HCT116 (cell line): ENCODE measurements at regions not wholly inside any gene's neighbourhood (a gene's known extent, or its start where the extent isn't known, plus 50 kb on each side); places are given as distances from the start of the nearest gene placed in this dataset.

Source experiments
- ATAC-seq: fragments of 200-7000 bp; cut with Tn5 transposase; 2 replicates; pipeline ENCODE4 v1.9.1; 2020; ENCODE audit warnings: mild to moderate bottlenecking, moderate library complexity
- BruUV-seq: library from RNA; stranded (reverse); fragments of 400-500 nt; replicated peaks from 2 replicates; lab custom pipeline; 2021; lab: Mats Ljungman, UMichigan
- CTCF ChIA-PET: fragments of 300-600 bp; sonication (Branson Sonifier 250); formaldehyde crosslinking; loops from one replicate; lab custom pipeline; 2021; ENCODE audit warnings: antibody characterized with exemption; lab: Charles Lee
- POLR2A ChIA-PET: fragments of 300-600, 350-600 bp; sonication (Branson Sonifier 250); formaldehyde crosslinking; loops from one replicate; lab custom pipeline; 2021; ENCODE audit warnings: antibody characterized with exemption; lab: Charles Lee
- RAD21 ChIA-PET, 2 experiments: fragments of 300-600 bp; sonication (Branson Sonifier 250); formaldehyde crosslinking; loops; one replicate each; lab custom pipeline; 2023; ENCODE audit warnings: low total read pairs in 2 of 2; ENCODE audit not compliant: uncharacterized antibody in 2 of 2, unreplicated experiment in 2 of 2, low non-redundant PET in 1 of 2; lab: Charles Lee
- DNase-seq: peaks from one replicate; pipeline ENCODE4 v3.0.0-alpha.2; 2010; ENCODE audit warnings: low read depth, low spot score
- H2AFZ ChIP-seq: fragments of 200-600 bp; shearing (Covaris generic), sonication (generic); 2 replicates; pipeline ENCODE4 v1.6.1; 2017; ENCODE audit warnings: low read depth, mixed run types, mixed read lengths, antibody characterized with exemption, low read length; ENCODE audit not compliant: poor library complexity, severe bottlenecking
- H3K27ac ChIP-seq: 2 replicates; pipeline ENCODE4 v1.5.1; 2012; ENCODE audit warnings: low read depth, low read length
- H3K27me3 ChIP-seq: fragments of 200-600 bp; sonication (generic); 2 replicates; pipeline ENCODE4 v1.6.1; 2016; ENCODE audit warnings: mixed run types, low read length, mixed read lengths; ENCODE audit not compliant: insufficient read depth
- H3K36me3 ChIP-seq, 2 experiments: fragments of 200-500 bp in 1 of 2; fragments of 200-600 bp in 1 of 2; sonication (Bioruptor generic) in 1 of 2; sonication (generic) in 1 of 2; 2 replicates each; pipeline versions ENCODE4 v1.5.1 to v1.6.1; 2014 to 2016; ENCODE audit warnings: low read length in 2 of 2, inconsistent platforms in 1 of 2, mixed read lengths in 1 of 2, mixed run types in 1 of 2; ENCODE audit not compliant: insufficient read depth in 2 of 2, control insufficient read depth in 1 of 2
- H3K4me1 ChIP-seq, 2 experiments: fragments of 200-600 bp in 1 of 2; sonication (generic) in 1 of 2; 2 replicates each; pipeline versions ENCODE4 v1.5.1 to v1.6.1; 2012 to 2017; ENCODE audit warnings: low read length in 2 of 2, inconsistent platforms in 1 of 2, mild to moderate bottlenecking in 1 of 2, mixed read lengths in 1 of 2, mixed run types in 1 of 2, moderate library complexity in 1 of 2; ENCODE audit not compliant: insufficient read depth in 2 of 2, control insufficient read depth in 1 of 2
- H3K4me2 ChIP-seq: fragments of 200-600 bp; sonication (generic); 2 replicates; pipeline ENCODE4 v1.6.1; 2017; ENCODE audit warnings: mixed run types, low read length, mixed read lengths
- H3K4me3 ChIP-seq, 2 experiments: fragments of 200-600 bp in 1 of 2; sonication (generic) in 1 of 2; replicated peaks in 1 of 2; 2 replicates each; pipeline ENCODE4 v1.5.1; 2011 to 2016; ENCODE audit warnings: low read length in 2 of 2, control low read depth in 1 of 2, low read depth in 1 of 2, mild to moderate bottlenecking in 1 of 2, mixed read lengths in 1 of 2, mixed run types in 1 of 2
- H3K79me2 ChIP-seq: fragments of 200-600 bp; sonication (generic); 2 replicates; pipeline ENCODE4 v1.6.1; 2017; ENCODE audit warnings: mild to moderate bottlenecking, mixed run types, low read length, moderate library complexity, mixed read lengths; ENCODE audit not compliant: insufficient read depth
- H3K9ac ChIP-seq: fragments of 200-600 bp; sonication (generic); 2 replicates; pipeline ENCODE4 v1.6.1; 2016; ENCODE audit warnings: low read length, mixed read lengths
- H3K9me2 ChIP-seq: fragments of 200-600 bp; sonication (generic), shearing (Covaris generic); 2 replicates; pipeline ENCODE4 v1.6.1; 2017; ENCODE audit warnings: mixed run types, mild to moderate bottlenecking, moderate library complexity; ENCODE audit not compliant: insufficient read depth
- H3K9me3 ChIP-seq, 2 experiments: fragments of 200-500 bp in 1 of 2; fragments of 200-600 bp in 1 of 2; sonication (Bioruptor generic) in 1 of 2; sonication (generic) in 1 of 2; 2 replicates each; pipeline ENCODE4 v1.6.1; 2014 to 2017; ENCODE audit warnings: low read length in 2 of 2, mixed read lengths in 2 of 2, inconsistent platforms in 1 of 2, low read depth in 1 of 2, mild to moderate bottlenecking in 1 of 2, mixed run types in 1 of 2, moderate library complexity in 1 of 2; ENCODE audit not compliant: control insufficient read depth in 1 of 2, insufficient read depth in 1 of 2
- H4K20me1 ChIP-seq: fragments of 200-600 bp; sonication (generic), shearing (Covaris generic); 2 replicates; pipeline ENCODE4 v1.6.1; 2017; ENCODE audit warnings: mixed run types, mild to moderate bottlenecking, moderate library complexity; ENCODE audit not compliant: insufficient read depth
- EGR1 ChIP-seq: IDR thresholded peaks from 2 replicates; pipeline ENCODE4 v1.6.1; 2012; ENCODE audit warnings: low read depth
- ELF1 ChIP-seq: IDR thresholded peaks from 2 replicates; pipeline ENCODE4 v1.6.1; 2012; ENCODE audit warnings: low read depth, borderline replicate concordance
- FOSL1 ChIP-seq: IDR thresholded peaks from 2 replicates; pipeline ENCODE4 v1.6.1; 2012; ENCODE audit warnings: low read depth
- POLR2A ChIP-seq: IDR thresholded peaks from 2 replicates; pipeline ENCODE4 v1.7.0; 2011; ENCODE audit warnings: borderline replicate concordance; ENCODE audit not compliant: insufficient read depth, insufficient read length; ENCODE audit errors: extremely low read depth
- POLR2AphosphoS5 ChIP-seq: IDR thresholded peaks from 2 replicates; pipeline ENCODE4 v1.6.1; 2011; ENCODE audit warnings: mild to moderate bottlenecking, low read depth, low read length, moderate library complexity
- SIN3A ChIP-seq: IDR thresholded peaks from 2 replicates; pipeline ENCODE4 v1.6.1; 2012; ENCODE audit warnings: low read depth
- SP1 ChIP-seq: IDR thresholded peaks from 2 replicates; pipeline ENCODE4 v1.6.1; 2012; ENCODE audit warnings: low read depth
- intact Hi-C: fragments of 100-400 bp; cut with micrococcal nuclease; formaldehyde crosslinking; loops from 2 replicates; pipeline ENCODE4 v1.10.0; 2022
- TF ChIP-seq, protein P1 (sequence below): IDR thresholded peaks from 2 replicates; pipeline ENCODE4 v1.6.1; 2012

DNA sequence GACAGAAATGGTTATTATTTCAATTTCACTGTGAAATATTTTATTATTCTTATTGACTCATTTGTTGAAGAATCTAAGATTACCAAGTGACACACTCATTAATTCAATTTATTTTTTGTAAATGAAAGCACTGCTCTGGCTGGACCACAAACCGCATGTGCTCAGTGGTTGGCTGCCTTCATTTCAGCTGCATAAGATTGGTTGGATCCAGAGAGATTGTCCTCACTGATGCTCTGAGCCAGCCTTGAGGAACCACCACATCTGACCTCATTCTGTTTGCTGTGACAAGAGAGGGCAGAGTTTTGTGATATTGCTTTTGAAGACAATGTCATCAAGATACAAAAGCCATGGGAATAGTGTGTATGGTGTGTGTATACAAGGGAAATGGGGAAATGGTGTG, 192.1 kb downstream of the CYRIA start (continued):
- no peak for TF ChIP-seq EGR1

DNA sequence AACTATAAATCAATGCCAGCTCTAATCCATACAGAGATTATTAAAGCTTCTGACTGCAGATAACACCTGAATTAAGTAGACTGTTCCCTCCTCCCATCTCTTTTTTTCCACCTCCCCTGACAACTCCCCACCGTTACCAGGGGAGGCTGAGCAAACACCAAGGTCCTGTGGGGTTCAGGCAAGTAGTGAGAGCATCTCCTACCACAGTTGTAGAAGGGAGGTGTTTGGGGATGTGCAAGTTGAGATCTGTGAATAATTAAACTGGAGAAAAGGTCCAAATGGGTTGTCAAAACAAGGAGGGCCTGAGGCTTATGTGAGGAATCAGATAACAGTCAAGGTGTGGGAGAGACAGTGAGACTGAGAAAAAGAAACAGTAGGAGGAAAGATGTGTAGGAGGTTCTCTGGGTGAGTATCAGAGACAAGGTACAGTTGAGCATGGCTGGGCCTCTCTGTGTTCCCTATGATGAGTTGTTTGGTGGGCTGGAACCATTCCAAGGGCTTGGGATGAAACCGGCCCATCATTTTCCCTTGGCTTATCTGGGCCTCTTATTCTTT, 194.6 kb downstream of the CYRIA start:
- Histone ChIP-seq H3K36me3 (no peaks in the 10 kb centered on the region), H3K27ac (no peak overlapping the region), H3K4me2 (no peak overlapping the region), H4K20me1 (no peaks in the 10 kb centered on the region), H3K9me3 (no peaks in the 10 kb centered on the region), H3K4me3 (no peak overlapping the region), H3K79me2 (no peaks in the 10 kb centered on the region), H3K27me3 (peaks cover 3% of the 10 kb centered on the region; the same call in 1 of the 2 replicates), H3K4me1 (no peaks in the 10 kb centered on the region), H2AFZ (no peak overlapping the region), H3K9ac (no peak overlapping the region), H3K9me2 (no peaks in the 10 kb centered on the region)
- RAD21 ChIA-PET: no interaction called here
- CTCF ChIA-PET: no interaction called here
- no peak for ATAC-seq
- TF ChIP-seq SP1: no peak
- TF ChIP-seq, protein P1, sequence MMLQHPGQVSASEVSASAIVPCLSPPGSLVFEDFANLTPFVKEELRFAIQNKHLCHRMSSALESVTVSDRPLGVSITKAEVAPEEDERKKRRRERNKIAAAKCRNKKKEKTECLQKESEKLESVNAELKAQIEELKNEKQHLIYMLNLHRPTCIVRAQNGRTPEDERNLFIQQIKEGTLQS: no peak
- POLR2A ChIA-PET: no interaction called here
- DNase-seq: no peak
- intact Hi-C loops: no loop called here
- BruUV-seq: no TSS peak

DNA sequence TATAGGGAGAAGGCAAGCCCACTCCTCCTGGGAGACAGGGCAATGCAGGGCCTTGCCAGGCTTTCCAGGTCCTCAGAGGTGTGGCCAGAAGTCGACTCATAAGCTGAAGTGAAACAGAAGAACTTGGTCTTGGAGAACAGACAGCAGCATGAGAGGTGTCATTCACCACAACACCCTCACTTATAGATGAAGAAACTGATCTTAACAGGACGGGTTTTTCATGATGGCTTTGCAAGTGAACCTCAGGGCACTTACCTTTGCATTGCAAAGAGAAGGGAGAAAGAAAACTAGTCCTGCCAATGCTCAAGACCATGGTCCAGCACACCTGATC, 198.8 kb downstream of the CYRIA start:
- no TSS peak for BruUV-seq
- no peak for TF ChIP-seq SIN3A
- TF ChIP-seq POLR2AphosphoS5: no peak
- TF ChIP-seq ELF1: no peak
- no peak for TF ChIP-seq FOSL1
- no peak for TF ChIP-seq POLR2A
- ChIA-PET POLR2A (no interaction called here), RAD21 (no interaction called here), CTCF (no interaction called here)
- no peaks in the 10 kb centered on the region for H4K20me1 ChIP-seq
- ATAC-seq: no peak
- H3K36me3 ChIP-seq: no peaks in the 10 kb centered on the region
- peaks cover 5% of the 10 kb centered on the region; the same call in 1 of the 2 replicates for H3K27me3 ChIP-seq
- intact Hi-C loops: no loop called here
- H3K27ac ChIP-seq: no peak overlapping the region
- no peak overlapping the region for H3K4me3 ChIP-seq
- H3K4me2 ChIP-seq: no peak overlapping the region
- H3K4me1 ChIP-seq: no peaks in the 10 kb centered on the region
- no peak overlapping the region for H3K9ac ChIP-seq
- no peak for DNase-seq
- no peak overlapping the region for H2AFZ ChIP-seq
- H3K9me2 ChIP-seq: no peaks in the 10 kb centered on the region
- H3K9me3 ChIP-seq: no peaks in the 10 kb centered on the region
- no peaks in the 10 kb centered on the region for H3K79me2 ChIP-seq
